ENCODE measurements at regions not wholly inside any gene's neighbourhood (a gene's known extent, or its start where the extent isn't known, plus 50 kb on each side); places are given as distances from the start of the nearest gene placed in this dataset.

GRCh38 chr5:125337294-125337693 lies 590.9 kb upstream of the ZNF608 start:
- no peak overlapping the region for H3K4me3 ChIP-seq (ENCODE audit: low read depth, low read length)
- TF ChIP-seq CTCF (conservative IDR thresholded peaks at IDR 0.05; ENCODE audit: low read depth, low read length) = no peak
- DNase-seq (ENCODE audit: low read depth) = no peak

- H3K4me3 ChIP-seq (ENCODE audit: low read depth, low read length) = no peak overlapping the region
- no peak for DNase-seq (ENCODE audit: low read depth)
- TF ChIP-seq CTCF (conservative IDR thresholded peaks at IDR 0.05; ENCODE audit: low read depth, low read length) = no peak
Measured at GRCh38 chr5:125338440-125339174, 592.2 kb upstream of the ZNF608 start.

- no peak for TF ChIP-seq CTCF (conservative IDR thresholded peaks at IDR 0.05; ENCODE audit: low read depth, low read length)
- DNase-seq (ENCODE audit: low read depth) = no peak
- no peak overlapping the region for H3K4me3 ChIP-seq (ENCODE audit: low read depth, low read length)
Measured at GRCh38 chr5:125341436-125341835, 595.0 kb upstream of the ZNF608 start.

- H3K4me3 ChIP-seq (ENCODE audit: low read depth, low read length) = no peak overlapping the region
- DNase-seq (ENCODE audit: low read depth) = no peak
- no peak for TF ChIP-seq CTCF (conservative IDR thresholded peaks at IDR 0.05; ENCODE audit: low read depth, low read length)
Measured at GRCh38 chr5:125343015-125343414, 596.6 kb upstream of the ZNF608 start.

GRCh38 chr5:125346316-125346715 lies 599.9 kb upstream of the ZNF608 start:
- no peak for TF ChIP-seq CTCF (conservative IDR thresholded peaks at IDR 0.05; ENCODE audit: low read depth, low read length)
- no peak overlapping the region for H3K4me3 ChIP-seq (ENCODE audit: low read depth, low read length)
- no peak for DNase-seq (ENCODE audit: low read depth)

- H3K4me3 ChIP-seq (ENCODE audit: low read depth, low read length) = no peak overlapping the region
- no peak for DNase-seq (ENCODE audit: low read depth)
- TF ChIP-seq CTCF (conservative IDR thresholded peaks at IDR 0.05; ENCODE audit: low read depth, low read length) = no peak
Measured at GRCh38 chr5:125348221-125348692, 601.8 kb upstream of the ZNF608 start.
